Suppressor macrophage treated with lipopolysaccharide for 1 hour (primary cell): ENCODE measurements at regions not wholly inside any gene's neighbourhood (a gene's known extent, or its start where the extent isn't known, plus 50 kb on each side); places are given as distances from the start of the nearest gene placed in this dataset.
A peak's percentile ranks its signal among the peaks of the same experiment; 100 is the strongest.
"Not testable (repeated sequence)": the region's sequence is repeated elsewhere in the genome, so short reads cannot be mapped to it uniquely, and the experiment has no call there.

Source experiments
- DNase-seq, 3 donors: peaks; one replicate each; pipeline ENCODE4 v3.0.0-alpha.2; 2020 to 2022

GRCh38 chr7:91717681-91718470 is 162.6 kb downstream of the MTERF1 start:
- DNase-seq = no peak

- DNase-seq = no peak
Observed at GRCh38 chr7:91719008-91719407, 161.5 kb downstream of the MTERF1 start.

DNA sequence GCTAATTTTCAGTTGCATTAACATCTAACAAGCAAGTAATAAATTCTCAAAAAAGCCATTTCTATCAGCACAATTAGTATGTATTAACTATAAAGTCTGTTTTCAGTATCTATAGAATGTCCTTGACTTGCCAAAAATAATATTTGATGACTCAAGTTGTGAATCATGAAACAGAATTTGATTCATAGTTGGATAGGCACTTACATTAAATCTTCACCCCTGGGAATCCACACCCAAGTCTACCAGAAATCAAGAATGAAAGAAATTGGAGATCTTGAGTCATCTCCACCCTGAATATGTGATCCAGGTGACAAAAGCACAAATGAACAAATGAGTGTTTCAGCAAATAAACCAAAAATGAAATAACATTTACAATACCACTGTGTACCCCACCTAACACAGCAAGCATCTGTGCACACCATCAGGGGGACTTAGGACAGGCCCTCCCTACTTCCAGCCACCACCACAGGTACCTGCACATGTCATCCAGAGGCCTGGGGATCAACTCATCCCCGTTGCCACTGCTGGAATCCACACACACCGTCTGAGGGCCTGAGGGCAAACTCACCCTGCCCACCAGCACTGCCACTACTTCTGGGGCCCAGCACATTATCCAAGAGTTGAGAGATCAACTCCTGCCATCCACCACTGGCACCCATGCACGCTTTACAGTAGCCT is 160.1 kb downstream of the MTERF1 start:
- DNase-seq = no peak

GRCh38 chr7:91722831-91723230 is 157.7 kb downstream of the MTERF1 start:
- no peak for DNase-seq

DNA sequence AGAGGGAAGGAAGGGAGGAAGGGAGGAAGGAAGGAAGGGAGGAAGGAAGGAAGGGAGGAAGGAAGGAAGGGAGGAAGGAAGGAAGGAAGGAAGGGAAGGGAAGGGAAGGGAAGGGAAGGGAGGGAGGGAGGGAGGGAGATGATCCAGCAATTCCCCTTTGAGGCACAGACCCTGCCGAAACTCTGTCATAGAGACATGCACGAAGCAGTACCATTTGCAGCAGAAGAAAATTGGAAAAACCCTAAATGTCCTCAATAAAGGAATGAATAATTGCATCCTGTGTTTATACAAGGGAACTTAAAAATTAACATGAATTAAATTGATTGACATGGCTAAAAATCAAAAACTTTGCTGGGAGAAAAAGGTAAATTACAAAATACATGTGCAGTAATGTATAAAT is 151.5 kb downstream of the MTERF1 start:
- DNase-seq = not testable (repeated sequence)

DNA sequence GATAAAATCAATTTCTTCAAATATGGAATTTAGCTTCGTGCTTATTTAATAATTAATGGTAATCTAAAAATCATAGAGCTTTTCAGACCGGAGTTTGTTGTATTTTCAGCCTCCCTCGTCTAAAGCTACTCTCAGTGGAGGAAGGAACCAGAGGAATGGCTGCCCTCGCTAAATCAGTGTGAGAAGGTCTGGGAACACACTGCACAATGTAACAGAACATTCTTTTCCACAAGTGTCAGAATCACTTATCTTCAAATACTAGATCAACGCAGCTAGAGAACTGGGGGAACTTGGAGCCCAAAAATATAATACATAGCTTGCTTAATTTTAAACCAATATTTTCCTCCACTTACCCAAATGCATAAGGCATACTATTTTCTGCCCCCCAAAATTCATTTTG is 148.5 kb downstream of the MTERF1 start:
- DNase-seq = no peak

GRCh38 chr7:91749418-91749817 is 131.1 kb downstream of the MTERF1 start:
- no peak for DNase-seq

GRCh38 chr7:91750091-91750490 is 130.4 kb downstream of the MTERF1 start:
- DNase-seq = no peak

- DNase-seq = no peak
Observed at GRCh38 chr7:91752102-91752501, 128.4 kb downstream of the MTERF1 start.

DNA sequence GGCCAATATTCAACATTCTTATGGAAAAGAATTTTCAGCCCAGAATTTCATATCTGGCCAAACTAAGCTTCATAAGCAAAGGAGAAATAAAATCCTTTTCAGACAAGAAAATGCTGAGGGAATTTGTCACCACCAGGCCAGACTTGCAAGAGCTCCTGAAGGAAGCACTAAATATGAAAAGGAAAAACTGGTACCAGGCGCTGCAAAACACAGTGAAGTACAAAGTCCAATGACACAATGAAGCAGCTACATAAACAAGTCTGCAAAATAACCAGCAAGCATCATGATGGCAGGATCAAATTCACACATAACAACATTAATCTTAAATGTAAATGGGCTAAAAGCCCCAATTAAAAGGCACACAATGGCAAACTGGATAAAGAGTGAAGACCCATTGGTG is 126.2 kb downstream of the MTERF1 start:
- DNase-seq = not testable (repeated sequence)

DNA sequence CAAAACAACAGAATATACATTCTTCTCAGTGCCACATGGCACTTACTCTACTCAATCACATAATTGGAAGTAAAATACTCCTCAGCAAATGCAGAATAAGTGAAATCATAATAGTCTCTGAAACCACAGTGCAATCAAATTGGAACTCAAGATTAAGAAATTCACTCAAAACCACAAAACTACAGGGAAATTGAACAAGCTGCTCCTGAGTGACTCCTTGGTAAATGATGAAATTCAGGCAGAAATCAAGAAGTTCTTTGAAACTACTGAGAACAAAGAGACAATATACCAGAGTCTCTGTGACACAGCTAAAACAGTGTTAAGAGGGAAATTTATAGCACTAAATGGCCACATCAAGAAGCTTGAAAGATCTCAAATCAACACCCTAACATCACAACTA is 125.4 kb downstream of the MTERF1 start:
- not testable (repeated sequence) for DNase-seq

DNA sequence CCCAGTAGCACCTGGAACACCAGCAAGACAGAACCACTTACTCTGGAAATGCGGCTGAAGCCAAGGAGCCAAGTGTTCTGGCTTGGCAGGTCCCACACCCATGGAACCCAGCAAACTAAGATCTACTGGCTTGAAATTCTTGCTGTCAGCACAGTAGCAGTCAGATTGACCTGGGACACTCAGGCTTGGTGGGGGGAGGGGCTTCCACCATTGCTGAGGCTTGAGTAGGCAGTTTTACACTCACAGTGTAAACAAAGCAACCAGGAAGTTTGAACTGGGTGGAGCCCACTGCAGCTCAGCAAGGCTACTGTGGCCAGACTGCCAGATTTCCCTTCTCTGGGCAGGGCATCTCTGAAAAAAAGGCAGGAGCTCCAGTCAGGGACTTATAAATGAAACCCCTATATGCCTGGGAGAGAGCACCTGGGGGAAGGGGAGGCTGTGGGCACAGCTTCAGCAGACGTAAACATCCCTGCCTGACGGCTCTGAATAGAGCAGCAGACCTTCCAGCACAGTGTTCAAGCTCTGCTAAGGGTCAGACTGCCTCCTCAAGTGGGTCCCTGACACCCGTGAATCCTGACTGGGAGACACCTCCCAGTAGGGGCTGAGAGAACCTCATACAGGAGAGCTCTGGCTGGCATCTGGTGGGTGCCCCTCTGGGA is 121.2 kb downstream of the MTERF1 start:
- DNase-seq = no peak

- no peak for DNase-seq
Observed at GRCh38 chr7:91767820-91768219, 112.7 kb downstream of the MTERF1 start.

DNA sequence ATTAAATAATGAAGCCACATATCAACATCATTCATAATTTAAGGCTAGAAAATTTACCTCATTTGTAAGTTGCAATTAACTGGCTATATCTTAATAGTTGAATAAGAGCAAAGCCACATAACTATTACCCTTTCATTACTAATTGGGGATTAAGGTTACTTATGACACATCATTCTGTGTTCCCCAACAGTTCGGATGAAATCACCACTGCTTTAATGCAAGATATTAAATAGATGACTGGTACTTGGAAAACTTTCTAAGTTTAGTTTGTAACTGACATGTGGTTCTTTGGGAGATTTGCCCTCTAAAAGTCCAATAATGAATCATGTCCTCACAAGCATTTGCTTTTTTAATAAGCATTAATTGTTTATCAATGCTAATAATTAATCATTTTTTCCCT is 109.1 kb downstream of the MTERF1 start:
- no peak for DNase-seq

- DNase-seq = no peak
Observed at GRCh38 chr7:91771921-91772815, 108.3 kb downstream of the MTERF1 start.

DNA sequence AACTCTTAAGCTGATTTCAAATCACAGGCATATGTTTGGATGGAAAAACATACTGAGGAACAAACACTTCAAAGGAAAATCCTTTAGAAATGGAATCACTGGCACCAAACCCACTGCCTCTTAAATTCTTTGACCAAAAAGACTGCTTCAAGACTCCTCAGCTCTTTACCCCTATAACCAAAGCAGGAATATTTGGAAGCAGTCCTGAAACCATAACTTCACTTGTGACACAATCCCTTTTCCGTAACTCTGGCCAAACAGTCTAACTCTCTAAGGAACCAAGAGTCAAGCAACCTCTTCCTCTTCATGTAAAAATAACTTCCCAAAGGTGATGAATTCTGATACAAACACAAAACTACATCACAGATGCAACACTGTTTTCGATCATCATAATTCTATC is 104.3 kb downstream of the MTERF1 start:
- DNase-seq = no peak

DNA sequence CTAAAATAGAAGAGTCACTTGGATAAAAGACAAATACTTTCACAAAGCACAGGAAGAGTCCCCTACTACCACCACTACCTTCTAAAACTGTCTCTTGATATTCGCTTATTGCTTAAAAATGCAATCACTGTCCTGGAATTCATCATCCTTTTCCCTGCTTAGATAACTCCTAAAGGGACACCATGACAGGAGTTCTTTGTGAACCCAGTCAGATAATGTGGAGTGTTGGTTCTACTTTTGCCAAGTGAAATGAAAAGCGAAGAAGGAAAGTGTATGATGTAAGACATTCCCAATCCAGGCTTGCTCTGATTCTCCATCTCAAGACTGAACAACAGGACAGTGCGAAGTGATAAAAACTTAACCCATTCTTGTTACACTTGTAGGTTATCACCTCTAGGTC is 103.0 kb downstream of the MTERF1 start:
- DNase-seq = no peak

DNA sequence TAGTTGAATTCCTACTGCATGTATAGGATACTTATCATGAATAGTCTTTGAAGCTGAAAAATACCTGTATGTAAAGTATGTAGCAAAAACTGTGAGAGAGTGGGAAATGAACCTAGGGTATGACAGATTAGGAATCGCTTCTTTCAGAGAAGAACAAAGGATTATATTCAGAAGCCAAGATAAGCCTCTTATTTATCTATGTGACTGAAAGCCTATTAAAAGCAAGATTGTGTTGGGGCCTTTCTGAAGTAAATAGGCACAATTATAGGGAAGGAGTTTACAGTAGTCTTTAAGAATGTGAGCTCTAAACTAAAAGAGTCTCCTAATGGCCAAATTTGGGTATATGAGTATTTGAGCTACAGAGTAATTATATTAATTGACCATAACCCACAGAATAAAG is 102.1 kb downstream of the MTERF1 start:
- no peak for DNase-seq

- DNase-seq = no peak
Observed at GRCh38 chr7:91780521-91780920, 100.0 kb downstream of the MTERF1 start.

GRCh38 chr7:91784469-91784868 is 96.0 kb downstream of the MTERF1 start:
- peak; percentile 11 to 48 (median 46) for DNase-seq

- no peak for DNase-seq
Observed at GRCh38 chr7:91787931-91788330, 92.6 kb downstream of the MTERF1 start.

- no peak for DNase-seq
Observed at GRCh38 chr7:91789086-91789485, 91.4 kb downstream of the MTERF1 start.

DNA sequence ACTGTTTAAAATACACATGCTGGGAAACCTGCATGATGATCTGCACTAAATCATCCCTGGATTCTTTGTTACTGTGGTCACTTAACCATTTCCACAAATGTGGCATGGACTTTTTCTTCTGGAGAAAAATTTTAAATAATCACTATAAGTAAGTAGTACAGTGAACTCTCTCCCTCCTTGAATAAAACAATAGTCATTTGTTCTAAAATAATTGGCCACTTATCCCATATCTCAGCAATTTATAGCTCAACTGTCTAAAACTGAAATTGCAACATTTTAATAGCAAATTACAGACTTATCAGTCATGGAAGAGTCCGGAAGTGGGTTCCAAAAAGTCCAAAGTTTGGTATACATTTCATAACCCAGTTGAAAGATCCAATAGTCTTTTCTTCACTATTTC is 90.9 kb downstream of the MTERF1 start:
- DNase-seq = no peak
